Left ventricle myocardium inferior (tissue), 1 donor: ENCODE measurements at regions not wholly inside any gene's neighbourhood (a gene's known extent, or its start where the extent isn't known, plus 50 kb on each side); places are given as distances from the start of the nearest gene placed in this dataset.

Experiments used
- DNase-seq: peaks from one replicate; pipeline ENCODE4 v3.0.0-alpha.2; 2020
- H3K27ac ChIP-seq: fragments of 200-600 bp; replicated peaks from 2 replicates; pipeline ENCODE4 v1.8.0; 2021
- H3K27me3 ChIP-seq: fragments of 200-600 bp; 2 replicates; pipeline ENCODE4 v1.8.0; 2021; ENCODE audit warnings: low read depth
- H3K36me3 ChIP-seq: fragments of 200-600 bp; 2 replicates; pipeline ENCODE4 v1.8.0; 2021
- H3K4me1 ChIP-seq: fragments of 200-600 bp; 2 replicates; pipeline ENCODE4 v1.8.0; 2021
- H3K4me3 ChIP-seq: fragments of 200-600 bp; 2 replicates; pipeline ENCODE4 v1.8.0; 2021; ENCODE audit warnings: mild to moderate bottlenecking, moderate library complexity
- H3K9me3 ChIP-seq: fragments of 200-600 bp; replicated peaks from 2 replicates; pipeline ENCODE4 v1.8.0; 2021
- intact Hi-C: fragments of 100-400 bp; cut with micrococcal nuclease; formaldehyde crosslinking; loops from one replicate; pipeline ENCODE4 v1.11.0; 2022
- TF ChIP-seq, protein P1 (sequence below): fragments of 200-600 bp; IDR thresholded peaks from 2 replicates; pipeline ENCODE4 v1.8.0; 2021; ENCODE audit warnings: antibody characterized with exemption, mild to moderate bottlenecking, borderline replicate concordance
- donor health status: DM: no; HTN: yes; CAD: no; lungs with severe emphysema.

DNA sequence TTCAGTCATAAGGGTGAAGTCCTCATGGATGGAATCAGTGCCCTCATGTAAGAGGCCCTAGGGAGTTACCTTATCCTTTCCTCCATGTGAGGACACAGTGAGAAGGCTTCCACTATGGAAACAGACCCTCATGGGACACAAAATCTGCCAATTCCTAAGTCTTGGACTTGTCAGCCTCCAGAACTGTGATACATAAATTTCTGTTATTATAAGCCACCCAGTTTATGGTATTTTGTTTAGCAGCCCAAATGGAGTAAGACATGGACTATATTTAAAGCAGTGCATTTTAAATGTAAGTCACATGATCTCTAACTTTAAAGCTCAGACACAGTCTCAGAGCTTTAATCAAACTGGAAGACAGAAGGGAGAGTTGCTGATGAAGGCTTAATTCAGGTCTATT lies 619.8 kb upstream of the CHORDC1 start:
- DNase-seq, result no peak
- H3K9me3 ChIP-seq, result no peaks in the 10 kb centered on the region
- intact Hi-C loops, result no loop called here
- no peaks in the 10 kb centered on the region for H3K4me1 ChIP-seq
- TF ChIP-seq, protein P1, sequence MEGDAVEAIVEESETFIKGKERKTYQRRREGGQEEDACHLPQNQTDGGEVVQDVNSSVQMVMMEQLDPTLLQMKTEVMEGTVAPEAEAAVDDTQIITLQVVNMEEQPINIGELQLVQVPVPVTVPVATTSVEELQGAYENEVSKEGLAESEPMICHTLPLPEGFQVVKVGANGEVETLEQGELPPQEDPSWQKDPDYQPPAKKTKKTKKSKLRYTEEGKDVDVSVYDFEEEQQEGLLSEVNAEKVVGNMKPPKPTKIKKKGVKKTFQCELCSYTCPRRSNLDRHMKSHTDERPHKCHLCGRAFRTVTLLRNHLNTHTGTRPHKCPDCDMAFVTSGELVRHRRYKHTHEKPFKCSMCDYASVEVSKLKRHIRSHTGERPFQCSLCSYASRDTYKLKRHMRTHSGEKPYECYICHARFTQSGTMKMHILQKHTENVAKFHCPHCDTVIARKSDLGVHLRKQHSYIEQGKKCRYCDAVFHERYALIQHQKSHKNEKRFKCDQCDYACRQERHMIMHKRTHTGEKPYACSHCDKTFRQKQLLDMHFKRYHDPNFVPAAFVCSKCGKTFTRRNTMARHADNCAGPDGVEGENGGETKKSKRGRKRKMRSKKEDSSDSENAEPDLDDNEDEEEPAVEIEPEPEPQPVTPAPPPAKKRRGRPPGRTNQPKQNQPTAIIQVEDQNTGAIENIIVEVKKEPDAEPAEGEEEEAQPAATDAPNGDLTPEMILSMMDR, result no peak
- H3K36me3 ChIP-seq, result no peaks in the 10 kb centered on the region
- H3K4me3 ChIP-seq, result no peak overlapping the region
- H3K27ac ChIP-seq, result no peak overlapping the region
- no peaks in the 10 kb centered on the region for H3K27me3 ChIP-seq

DNA sequence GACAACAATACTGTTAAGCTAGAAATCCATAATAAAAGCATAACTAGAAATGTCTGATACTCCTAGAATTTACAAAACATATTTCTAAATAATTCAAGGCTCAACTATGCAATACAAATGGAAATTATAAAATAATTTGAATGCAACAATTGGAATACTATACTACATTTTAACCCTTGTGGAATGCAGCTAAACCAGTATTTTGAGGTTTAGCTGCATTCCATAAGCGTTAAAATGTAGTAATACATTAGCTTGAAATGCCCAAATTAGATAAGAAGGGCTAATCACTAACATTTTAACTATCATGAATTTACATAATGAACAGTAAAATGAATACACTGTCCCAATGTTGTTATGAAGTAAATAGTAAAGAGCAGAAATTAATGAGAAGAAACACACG lies 617.2 kb upstream of the CHORDC1 start:
- Histone ChIP-seq H3K4me3 (no peak overlapping the region), H3K27me3 (no peaks in the 10 kb centered on the region), H3K27ac (no peak overlapping the region), H3K9me3 (no peaks in the 10 kb centered on the region), H3K4me1 (no peaks in the 10 kb centered on the region), H3K36me3 (no peaks in the 10 kb centered on the region)
- intact Hi-C loops, result no loop called here
- no peak for DNase-seq
- TF ChIP-seq, protein P1, result no peak

DNA sequence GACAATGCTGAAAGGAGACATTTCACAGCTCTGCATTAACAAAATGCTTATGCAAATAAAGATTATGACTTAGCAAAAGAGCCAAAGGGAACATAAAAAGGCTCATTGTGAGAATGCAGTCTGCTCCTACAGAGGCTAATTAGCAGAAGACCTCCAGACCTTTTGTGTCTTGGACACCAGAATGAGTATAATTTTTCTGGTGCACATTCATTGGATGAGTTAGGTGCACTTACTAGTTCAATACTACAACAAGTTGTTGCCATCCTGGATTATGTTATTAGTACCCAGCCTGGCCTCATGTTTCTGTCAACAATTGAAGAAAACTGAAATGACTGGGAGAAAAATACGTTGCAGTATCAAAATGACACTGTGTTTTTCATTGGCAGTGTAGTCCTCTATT lies 613.2 kb upstream of the CHORDC1 start:
- no peak for DNase-seq
- no peaks in the 10 kb centered on the region for H3K27me3 ChIP-seq
- no peak overlapping the region for H3K4me3 ChIP-seq
- peaks cover 11% of the 10 kb centered on the region for H3K9me3 ChIP-seq
- intact Hi-C loops, result no loop called here
- no peaks in the 10 kb centered on the region for H3K36me3 ChIP-seq
- TF ChIP-seq, protein P1, result no peak
- H3K4me1 ChIP-seq, result no peaks in the 10 kb centered on the region
- H3K27ac ChIP-seq, result no peak overlapping the region

DNA sequence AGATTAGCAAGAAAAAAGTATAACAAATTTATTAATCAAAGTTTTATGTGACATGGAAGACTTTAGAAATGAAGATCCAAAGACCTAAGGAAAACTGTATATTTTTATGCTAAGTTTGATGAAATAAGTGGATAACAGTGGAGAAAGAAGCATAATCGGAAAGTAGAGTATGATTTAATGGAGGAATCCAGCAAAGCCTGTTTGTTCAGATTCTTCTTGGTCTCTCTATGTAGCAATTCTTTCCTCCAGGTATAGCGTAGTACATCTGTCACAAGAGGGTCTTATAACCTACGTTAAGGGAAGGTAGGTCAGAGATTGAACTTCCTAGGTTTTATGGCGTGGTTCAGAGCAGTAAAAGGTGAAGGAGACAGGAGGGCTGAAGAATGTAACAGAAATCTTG lies 600.6 kb upstream of the CHORDC1 start:
- intact Hi-C loops, result no loop called here
- no peaks in the 10 kb centered on the region for H3K9me3 ChIP-seq

DNA sequence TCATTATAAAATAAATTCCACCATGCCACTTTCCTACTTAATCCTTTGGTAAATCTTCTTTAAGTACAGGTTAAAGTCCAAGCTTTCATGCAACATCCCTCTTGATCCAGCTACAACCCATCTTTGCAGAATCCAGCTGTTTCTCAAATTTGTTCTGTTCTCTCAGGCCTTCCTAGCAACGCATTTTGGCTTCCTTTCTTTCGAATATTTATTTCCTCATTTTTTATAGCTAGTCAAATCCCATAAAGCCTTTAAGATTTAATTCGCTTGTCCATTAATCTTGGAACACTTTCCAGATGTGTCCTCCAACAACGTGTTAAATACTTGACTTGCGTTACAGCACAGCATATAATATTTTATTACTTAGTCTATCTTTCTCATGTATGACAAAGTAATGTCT lies 600.1 kb upstream of the CHORDC1 start:
- no peaks in the 10 kb centered on the region for H3K36me3 ChIP-seq
- TF ChIP-seq, protein P1, result no peak

More for the DNA sequence above, 600.6 kb upstream of the CHORDC1 start:
- Histone ChIP-seq H3K36me3 (no peaks in the 10 kb centered on the region), H3K4me1 (no peaks in the 10 kb centered on the region), H3K27ac (no peak overlapping the region), H3K27me3 (no peaks in the 10 kb centered on the region), H3K4me3 (no peak overlapping the region)
- DNase-seq, result no peak
- TF ChIP-seq, protein P1, result no peak

More for the DNA sequence above, 600.1 kb upstream of the CHORDC1 start:
- H3K4me3 ChIP-seq, result no peak overlapping the region
- intact Hi-C loops, result no loop called here
- no peaks in the 10 kb centered on the region for H3K9me3 ChIP-seq
- DNase-seq, result no peak
- H3K27me3 ChIP-seq, result no peaks in the 10 kb centered on the region
- no peaks in the 10 kb centered on the region for H3K4me1 ChIP-seq
- no peak overlapping the region for H3K27ac ChIP-seq
